ENCODE measurements at regions not wholly inside any gene's neighbourhood (a gene's known extent, or its start where the extent isn't known, plus 50 kb on each side); places are given as distances from the start of the nearest gene placed in this dataset.

- H3K4me3 ChIP-seq (ENCODE audit: low read length) = no peak overlapping the region
- 89 to 90% methylated on average over 6 to 9 of the region's 9 CpGs for WGBS, 2 experiments (ENCODE audit: insufficient coverage in 1 of 2, insufficient read length in 1 of 2)
- DNase-seq = no peak
- no peak overlapping the region for H3K27ac Mint-ChIP-seq
- H3K9me3 Mint-ChIP-seq = no peaks in the 10 kb centered on the region
- H3K36me3 ChIP-seq (ENCODE audit: control insufficient read depth, insufficient read depth, low read length) = no peaks in the 10 kb centered on the region
- no peaks in the 10 kb centered on the region for H3K27me3 Mint-ChIP-seq (ENCODE audit: insufficient read depth)
- peaks cover 54% of the 10 kb centered on the region for H3K4me1 Mint-ChIP-seq
- H3K4me3 Mint-ChIP-seq = no peak overlapping the region
- no peaks in the 10 kb centered on the region for H3K27me3 ChIP-seq (ENCODE audit: control insufficient read depth, insufficient read depth, low read length, poor library complexity, severe bottlenecking)
- no peak overlapping the region for H3K27ac ChIP-seq (ENCODE audit: low read depth, low read length)
- peaks cover 22% of the 10 kb centered on the region for H3K4me1 ChIP-seq (ENCODE audit: control insufficient read depth, insufficient read depth, low read length)
- H3K36me3 Mint-ChIP-seq (ENCODE audit: low read depth) = no peaks in the 10 kb centered on the region
- TF ChIP-seq CTCF (conservative IDR thresholded peaks at IDR 0.05) = peak; percentile 46
- H3K9me3 ChIP-seq (ENCODE audit: control insufficient read depth, low read length) = no peaks in the 10 kb centered on the region
- no peak overlapping the region for H3K9ac ChIP-seq (ENCODE audit: extremely low read depth, low read length, poor library complexity, severe bottlenecking)
These were observed 129.1 kb upstream of the SOD1 start for GRCh38 chr21:31530364-31530763.

GRCh38 chr21:31529406-31529805 is 130.1 kb upstream of the SOD1 start:
- WGBS, 2 experiments (ENCODE audit: insufficient coverage in 1 of 2, insufficient read length in 1 of 2) = 38% methylated on average over 1 of the region's 1 CpG; no CpG with 5 or more reads in 1 of the 2 experiments
- Histone ChIP-seq H3K27me3 (ENCODE audit: control insufficient read depth, insufficient read depth, low read length, poor library complexity, severe bottlenecking) (no peaks in the 10 kb centered on the region), H3K27ac (ENCODE audit: low read depth, low read length) (no peak overlapping the region), H3K9ac (ENCODE audit: extremely low read depth, low read length, poor library complexity, severe bottlenecking) (no peak overlapping the region), H3K36me3 (ENCODE audit: control insufficient read depth, insufficient read depth, low read length) (no peaks in the 10 kb centered on the region), H3K4me1 (ENCODE audit: control insufficient read depth, insufficient read depth, low read length) (peaks cover 22% of the 10 kb centered on the region), H3K4me3 (ENCODE audit: low read length) (no peak overlapping the region), H3K9me3 (ENCODE audit: control insufficient read depth, low read length) (no peaks in the 10 kb centered on the region)
- Mint-ChIP-seq H3K4me1 (peaks cover 59% of the 10 kb centered on the region), H3K36me3 (ENCODE audit: low read depth) (no peaks in the 10 kb centered on the region), H3K27me3 (ENCODE audit: insufficient read depth) (no peaks in the 10 kb centered on the region), H3K9me3 (no peaks in the 10 kb centered on the region), H3K27ac (peak overlapping the region; percentile 33), H3K4me3 (peak overlapping the region; percentile 1)
- DNase-seq = no peak
- no peak for TF ChIP-seq CTCF (conservative IDR thresholded peaks at IDR 0.05)

GRCh38 chr21:31526040-31526439 is 133.5 kb upstream of the SOD1 start:
- H3K4me3 ChIP-seq (ENCODE audit: low read length) = no peak overlapping the region

More at GRCh38 chr21:31526040-31526439, 133.5 kb upstream of the SOD1 start:
- Histone ChIP-seq H3K9ac (ENCODE audit: extremely low read depth, low read length, poor library complexity, severe bottlenecking) (no peak overlapping the region), H3K36me3 (ENCODE audit: control insufficient read depth, insufficient read depth, low read length) (no peaks in the 10 kb centered on the region), H3K27ac (ENCODE audit: low read depth, low read length) (no peak overlapping the region), H3K4me1 (ENCODE audit: control insufficient read depth, insufficient read depth, low read length) (peaks cover 25% of the 10 kb centered on the region), H3K9me3 (ENCODE audit: control insufficient read depth, low read length) (no peaks in the 10 kb centered on the region), H3K27me3 (ENCODE audit: control insufficient read depth, insufficient read depth, low read length, poor library complexity, severe bottlenecking) (no peaks in the 10 kb centered on the region)
- Mint-ChIP-seq H3K27ac (peak overlapping the region; percentile 57), H3K27me3 (ENCODE audit: insufficient read depth) (no peaks in the 10 kb centered on the region), H3K36me3 (ENCODE audit: low read depth) (no peaks in the 10 kb centered on the region), H3K9me3 (no peaks in the 10 kb centered on the region), H3K4me1 (peaks cover 58% of the 10 kb centered on the region), H3K4me3 (no peak overlapping the region)
- WGBS, 2 experiments (ENCODE audit: insufficient coverage in 1 of 2, insufficient read length in 1 of 2) = 67 to 77% methylated on average over 4 of the region's 4 CpGs
- DNase-seq = peak; percentile 75
- no peak for TF ChIP-seq CTCF (conservative IDR thresholded peaks at IDR 0.05)

Data from endodermal cell (in vitro differentiated cells).